ENCODE measurements at regions not wholly inside any gene's neighbourhood (a gene's known extent, or its start where the extent isn't known, plus 50 kb on each side); places are given as distances from the start of the nearest gene placed in this dataset.
"Not testable (repeated sequence)": the region's sequence is repeated elsewhere in the genome, so short reads cannot be mapped to it uniquely, and the experiment has no call there.

DNA sequence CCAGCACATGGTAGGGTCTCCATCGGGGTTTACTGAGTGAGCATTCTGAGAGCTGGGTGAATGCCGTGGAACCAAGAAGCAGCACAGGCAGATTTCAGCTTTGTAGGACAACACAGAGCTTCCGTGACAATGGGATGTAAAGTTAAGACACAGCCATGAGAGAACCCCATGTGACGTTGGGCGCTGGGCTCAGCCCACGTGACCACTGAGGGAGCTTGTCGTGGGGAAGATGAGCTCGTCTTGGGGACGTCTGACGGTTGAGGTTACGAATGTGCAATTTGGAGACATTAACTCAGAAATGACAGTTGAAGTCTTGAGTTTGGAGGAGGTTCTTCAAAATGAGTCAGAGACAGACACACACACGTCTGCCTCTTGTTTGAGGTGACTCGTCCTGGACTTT is 51.5 kb upstream of the MUC20 start:
- not testable (repeated sequence) for DNase-seq (ENCODE audit: low read depth); H3K4me3 ChIP-seq (ENCODE audit: control insufficient read depth, low read depth, low read length)

- DNase-seq (ENCODE audit: low read depth); H3K4me3 ChIP-seq (ENCODE audit: control insufficient read depth, low read depth, low read length): not testable (repeated sequence)
These were observed 52.5 kb upstream of the MUC20 start for GRCh38 chr3:195668131-195668766.

GRCh38 chr3:195665311-195665710 is 55.5 kb upstream of the MUC20 start:
- H3K4me3 ChIP-seq (ENCODE audit: control insufficient read depth, low read depth, low read length); DNase-seq (ENCODE audit: low read depth): not testable (repeated sequence)

DNA sequence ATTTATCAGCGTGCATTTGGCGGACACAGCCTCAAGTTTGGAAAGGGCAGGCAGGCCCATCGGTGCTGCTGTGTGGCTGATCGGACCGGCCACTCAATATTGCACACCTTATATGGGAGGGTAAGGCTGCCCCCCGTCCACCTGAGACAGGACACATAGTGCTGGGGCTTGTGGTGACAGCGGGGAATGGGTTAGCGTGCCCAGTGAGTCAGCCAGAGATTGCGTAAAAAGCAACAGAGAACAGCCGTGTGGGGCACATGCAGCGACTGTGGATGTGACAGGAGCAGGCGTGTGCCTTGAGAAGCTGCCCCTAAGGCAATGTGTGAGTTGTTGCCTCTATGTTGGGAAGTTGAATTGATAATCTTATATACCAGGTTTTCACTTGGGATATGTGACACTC is 56.6 kb upstream of the MUC20 start:
- DNase-seq (ENCODE audit: low read depth), result not testable (repeated sequence)

GRCh38 chr3:195659136-195659533 is 61.6 kb upstream of the MUC20 start:
- peak overlapping the region; percentile 12; the same call in 1 of the 2 replicates for H3K4me3 ChIP-seq (ENCODE audit: control insufficient read depth, low read depth, low read length)
- DNase-seq (ENCODE audit: low read depth), result not testable (repeated sequence)

More for the DNA sequence above, 56.6 kb upstream of the MUC20 start:
- not testable (repeated sequence) for H3K4me3 ChIP-seq (ENCODE audit: control insufficient read depth, low read depth, low read length)

DNA sequence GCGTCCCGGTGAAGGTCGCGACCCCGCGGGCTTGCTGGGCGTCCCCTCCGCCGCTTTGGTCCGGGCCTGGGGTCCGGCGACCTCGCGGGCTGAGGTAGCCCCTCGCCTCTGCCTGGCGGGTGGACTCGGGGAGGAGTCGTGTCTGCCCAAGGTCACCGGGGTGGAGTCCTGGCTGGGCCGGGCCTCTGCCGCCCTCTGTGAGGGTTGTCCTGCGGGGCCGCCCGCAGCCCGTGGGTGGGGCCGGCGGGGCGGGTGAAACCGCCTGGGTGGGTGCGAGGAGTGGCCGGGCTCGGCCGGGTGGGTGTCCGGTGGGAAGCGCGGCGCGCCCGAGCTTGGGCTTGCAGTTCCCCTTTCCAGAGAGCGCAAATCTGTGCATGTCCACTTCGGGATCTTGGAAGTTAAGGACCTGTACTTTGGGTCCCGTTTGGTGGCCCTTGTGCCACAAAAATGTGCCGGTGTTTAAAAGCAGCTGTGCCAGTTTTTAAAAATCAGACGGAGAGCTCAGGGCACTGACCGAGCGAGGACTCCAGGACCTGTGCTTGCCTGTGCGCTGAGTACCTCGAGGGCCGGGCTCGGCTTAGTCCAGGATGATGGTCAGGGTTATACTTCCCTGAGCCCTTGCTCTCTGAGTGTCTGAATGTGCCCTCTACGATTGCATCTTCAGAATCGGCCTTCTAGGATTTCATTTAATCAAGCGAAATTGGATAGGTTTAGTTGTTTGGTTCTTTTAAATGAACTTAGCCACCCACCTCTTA is 62.2 kb upstream of the MUC20 start:
- DNase-seq (ENCODE audit: low read depth), result not testable (repeated sequence)
- peak overlapping the region; percentile 49 for H3K4me3 ChIP-seq (ENCODE audit: control insufficient read depth, low read depth, low read length)

- DNase-seq (ENCODE audit: low read depth), result peak; percentile 4
These were observed 63.1 kb upstream of the MUC20 start for GRCh38 chr3:195657475-195658372.

DNA sequence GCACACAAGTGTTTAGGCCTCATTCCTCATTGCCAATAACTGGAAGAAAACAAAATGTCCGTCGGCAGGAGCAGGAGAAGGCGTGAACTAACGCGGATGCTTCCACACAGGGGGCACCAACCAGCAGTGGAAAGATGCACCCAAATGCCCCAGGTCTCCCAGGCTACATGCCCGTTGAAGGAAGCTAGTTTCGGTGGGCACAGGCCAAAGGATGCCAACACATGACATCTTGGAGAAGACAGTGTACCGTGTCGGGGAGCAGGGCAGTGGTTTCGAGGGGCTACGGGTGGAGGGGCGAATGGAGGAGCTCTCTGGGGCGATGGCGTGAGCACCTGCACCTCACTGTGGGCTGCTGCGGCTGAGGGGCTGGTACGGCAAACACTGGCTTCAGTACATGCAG is 64.7 kb upstream of the MUC20 start:
- not testable (repeated sequence) for H3K4me3 ChIP-seq (ENCODE audit: control insufficient read depth, low read depth, low read length); DNase-seq (ENCODE audit: low read depth)

More at GRCh38 chr3:195657475-195658372, 63.1 kb upstream of the MUC20 start:
- peak overlapping the region; percentile 49 for H3K4me3 ChIP-seq (ENCODE audit: control insufficient read depth, low read depth, low read length)

DNA sequence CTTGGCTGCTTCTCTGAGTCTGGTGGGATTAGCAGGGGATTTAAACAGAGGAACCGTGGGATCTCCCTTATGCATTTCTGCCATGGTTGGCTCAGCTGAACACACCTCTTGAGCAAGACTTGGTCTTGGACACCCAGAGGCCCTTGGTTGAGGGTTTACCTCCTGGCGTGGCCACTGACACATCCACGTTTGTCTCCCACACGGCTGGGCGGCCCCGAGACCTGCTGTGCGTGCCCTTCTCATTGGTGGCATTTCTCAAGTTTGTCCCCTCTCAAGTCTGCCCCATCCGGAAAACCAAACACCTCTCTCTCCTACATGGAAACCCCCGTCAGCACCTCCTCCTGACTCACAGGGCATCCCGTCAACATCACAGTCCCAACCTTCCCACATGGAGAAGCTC is 66.0 kb upstream of the MUC20 start:
- not testable (repeated sequence) for DNase-seq (ENCODE audit: low read depth); H3K4me3 ChIP-seq (ENCODE audit: control insufficient read depth, low read depth, low read length)

DNA sequence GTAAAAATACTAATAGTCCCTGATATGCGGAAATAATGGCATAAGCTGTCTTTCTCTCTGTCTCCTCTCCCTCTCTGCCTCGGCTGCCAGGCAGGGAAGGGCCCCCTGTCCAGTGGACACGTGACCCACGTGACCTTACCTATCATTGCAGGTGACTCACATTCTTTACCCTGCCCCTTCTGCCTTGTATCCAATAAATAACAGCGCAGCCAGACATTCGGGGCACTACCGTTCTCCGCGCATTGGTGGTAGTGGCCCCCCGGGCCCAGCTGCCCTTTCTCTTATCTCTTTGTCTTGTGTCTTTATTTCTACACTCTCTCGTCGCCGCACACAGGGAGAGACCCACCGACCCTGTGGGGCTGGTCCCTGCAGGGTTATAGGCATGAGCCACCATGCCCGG is 66.6 kb upstream of the MUC20 start:
- H3K4me3 ChIP-seq (ENCODE audit: control insufficient read depth, low read depth, low read length); DNase-seq (ENCODE audit: low read depth): not testable (repeated sequence)

- H3K4me3 ChIP-seq (ENCODE audit: control insufficient read depth, low read depth, low read length); DNase-seq (ENCODE audit: low read depth): not testable (repeated sequence)
- peak; percentile 7 for TF ChIP-seq CTCF (IDR thresholded peaks at IDR 0.05; ENCODE audit: control insufficient read depth, insufficient read depth, low read depth, low read length, missing control alignments)
These were observed 67.1 kb upstream of the MUC20 start for GRCh38 chr3:195653641-195654040.

GRCh38 chr3:195647912-195648702 is 64.4 kb upstream of the APOD start:
- not testable (repeated sequence) for DNase-seq (ENCODE audit: low read depth); H3K4me3 ChIP-seq (ENCODE audit: control insufficient read depth, low read depth, low read length)

DNA sequence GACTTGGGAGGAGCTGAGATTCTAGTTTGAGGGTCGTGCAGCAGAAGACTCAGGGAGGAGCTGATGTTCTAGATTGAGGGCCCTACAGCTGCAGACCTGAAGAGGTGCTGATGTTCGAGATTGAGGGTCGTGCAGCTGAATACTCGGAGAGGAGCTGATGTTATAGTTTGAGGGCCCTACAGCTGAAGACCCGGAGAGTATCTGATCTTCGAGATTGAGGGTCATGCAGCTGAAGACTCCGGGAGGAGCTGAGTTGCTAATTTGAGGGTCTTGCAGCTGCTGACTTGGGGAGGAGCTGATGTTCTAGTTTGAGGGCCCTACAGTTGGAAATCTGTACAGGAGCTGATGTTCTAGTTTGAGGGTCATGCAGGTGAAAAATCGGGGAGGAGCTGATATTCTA is 62.1 kb upstream of the APOD start:
- not testable (repeated sequence) for DNase-seq (ENCODE audit: low read depth); H3K4me3 ChIP-seq (ENCODE audit: control insufficient read depth, low read depth, low read length)

DNA sequence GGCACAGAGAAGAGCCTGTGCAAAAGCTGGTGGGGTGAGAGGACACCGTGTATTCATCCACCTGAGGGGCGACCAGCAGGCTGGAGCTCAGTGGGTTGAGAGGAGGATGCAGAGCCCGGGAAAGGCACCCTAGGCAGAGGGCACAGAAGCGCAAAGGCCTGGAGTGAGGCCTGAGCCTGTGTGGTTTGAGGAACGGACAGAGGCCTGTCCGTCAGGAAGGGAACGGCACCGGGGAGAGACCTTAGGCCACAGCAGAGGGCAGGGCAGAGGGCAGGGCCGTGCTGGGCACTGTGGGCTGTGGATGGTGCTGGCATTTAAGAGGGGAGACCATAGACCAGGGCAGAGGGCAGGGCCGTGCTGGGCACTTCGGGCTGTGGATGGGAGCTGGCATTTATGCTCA is 59.5 kb upstream of the APOD start:
- not testable (repeated sequence) for DNase-seq (ENCODE audit: low read depth); H3K4me3 ChIP-seq (ENCODE audit: control insufficient read depth, low read depth, low read length)

GRCh38 chr3:195642311-195642710 is 58.6 kb upstream of the APOD start:
- H3K4me3 ChIP-seq (ENCODE audit: control insufficient read depth, low read depth, low read length); DNase-seq (ENCODE audit: low read depth): not testable (repeated sequence)

DNA sequence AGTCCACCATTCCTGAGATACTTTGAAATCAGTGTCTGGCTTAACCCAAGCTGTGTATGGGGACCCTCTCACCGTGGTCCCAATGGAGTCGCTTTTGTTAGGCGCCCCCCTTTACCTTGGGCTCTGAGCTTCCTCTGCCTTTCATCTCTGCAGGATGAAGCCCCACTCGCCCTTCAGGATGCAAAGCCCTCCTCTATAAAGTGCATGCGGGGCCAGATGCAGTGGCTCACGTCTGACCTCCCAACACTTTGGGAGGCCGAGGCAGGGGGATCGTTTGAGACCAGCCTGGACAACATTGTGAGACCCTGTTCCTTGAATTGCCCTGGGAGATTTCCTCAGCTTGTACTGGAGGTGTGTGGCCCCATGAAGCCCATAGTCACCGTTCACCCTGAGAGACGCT is 54.7 kb upstream of the APOD start:
- not testable (repeated sequence) for DNase-seq (ENCODE audit: low read depth); H3K4me3 ChIP-seq (ENCODE audit: control insufficient read depth, low read depth, low read length)

All from AG09309 (cell line).